WI38 (cell line): ENCODE measurements at regions not wholly inside any gene's neighbourhood (a gene's known extent, or its start where the extent isn't known, plus 50 kb on each side); places are given as distances from the start of the nearest gene placed in this dataset.

ENCODE experiments used
- H3K4me3 ChIP-seq: 2 replicates; pipeline ENCODE4 v1.5.1; 2011; ENCODE audit warnings: low read depth, mild to moderate bottlenecking, control low read depth, low read length
- TF ChIP-seq, protein P1 (sequence below): IDR thresholded peaks from 2 replicates; pipeline ENCODE4 v1.5.1; 2012; ENCODE audit warnings: low read depth, mild to moderate bottlenecking, control low read depth, low read length

DNA sequence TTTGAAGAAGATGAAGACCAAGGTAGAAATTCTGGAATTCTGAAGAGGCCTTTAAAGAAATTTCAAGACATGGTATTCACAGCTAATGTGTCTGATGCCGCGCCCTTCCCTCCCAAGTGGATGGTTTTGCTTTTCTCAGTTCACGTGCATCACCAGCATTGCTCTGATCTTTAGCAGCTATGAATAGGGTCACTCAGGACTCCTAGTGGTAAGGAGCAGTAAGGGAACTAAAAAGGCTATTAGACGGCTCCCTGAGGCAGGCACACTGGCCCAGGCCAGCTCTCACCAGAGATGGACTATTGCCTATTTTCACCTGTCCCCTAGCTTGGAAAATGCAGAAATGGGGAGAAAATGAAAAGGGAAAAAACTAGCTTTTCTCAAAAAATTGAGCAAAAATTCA lies 447.5 kb upstream of the RASGEF1B start:
- no peak overlapping the region for H3K4me3 ChIP-seq
- TF ChIP-seq, protein P1, sequence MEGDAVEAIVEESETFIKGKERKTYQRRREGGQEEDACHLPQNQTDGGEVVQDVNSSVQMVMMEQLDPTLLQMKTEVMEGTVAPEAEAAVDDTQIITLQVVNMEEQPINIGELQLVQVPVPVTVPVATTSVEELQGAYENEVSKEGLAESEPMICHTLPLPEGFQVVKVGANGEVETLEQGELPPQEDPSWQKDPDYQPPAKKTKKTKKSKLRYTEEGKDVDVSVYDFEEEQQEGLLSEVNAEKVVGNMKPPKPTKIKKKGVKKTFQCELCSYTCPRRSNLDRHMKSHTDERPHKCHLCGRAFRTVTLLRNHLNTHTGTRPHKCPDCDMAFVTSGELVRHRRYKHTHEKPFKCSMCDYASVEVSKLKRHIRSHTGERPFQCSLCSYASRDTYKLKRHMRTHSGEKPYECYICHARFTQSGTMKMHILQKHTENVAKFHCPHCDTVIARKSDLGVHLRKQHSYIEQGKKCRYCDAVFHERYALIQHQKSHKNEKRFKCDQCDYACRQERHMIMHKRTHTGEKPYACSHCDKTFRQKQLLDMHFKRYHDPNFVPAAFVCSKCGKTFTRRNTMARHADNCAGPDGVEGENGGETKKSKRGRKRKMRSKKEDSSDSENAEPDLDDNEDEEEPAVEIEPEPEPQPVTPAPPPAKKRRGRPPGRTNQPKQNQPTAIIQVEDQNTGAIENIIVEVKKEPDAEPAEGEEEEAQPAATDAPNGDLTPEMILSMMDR: no peak

DNA sequence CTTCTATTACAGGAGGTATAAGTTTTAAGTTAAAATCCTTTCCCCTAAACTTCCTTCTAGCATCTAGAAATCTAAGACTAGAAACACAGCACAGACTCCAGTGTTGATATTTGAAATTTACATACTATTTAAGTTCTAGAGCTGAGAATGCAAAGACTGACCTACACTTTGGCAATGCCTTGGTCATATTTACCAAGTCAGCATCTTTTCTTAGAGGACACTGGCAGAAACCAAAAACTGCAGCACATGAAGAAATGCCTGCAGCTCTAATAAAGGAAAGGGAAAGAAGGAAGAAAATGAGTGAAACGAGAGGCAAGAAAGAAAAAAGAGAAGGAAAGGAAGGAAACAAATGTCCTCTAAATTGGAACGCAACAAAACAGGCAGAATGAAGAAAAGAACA lies 443.7 kb upstream of the RASGEF1B start:
- no peak overlapping the region for H3K4me3 ChIP-seq
- TF ChIP-seq, protein P1: no peak

DNA sequence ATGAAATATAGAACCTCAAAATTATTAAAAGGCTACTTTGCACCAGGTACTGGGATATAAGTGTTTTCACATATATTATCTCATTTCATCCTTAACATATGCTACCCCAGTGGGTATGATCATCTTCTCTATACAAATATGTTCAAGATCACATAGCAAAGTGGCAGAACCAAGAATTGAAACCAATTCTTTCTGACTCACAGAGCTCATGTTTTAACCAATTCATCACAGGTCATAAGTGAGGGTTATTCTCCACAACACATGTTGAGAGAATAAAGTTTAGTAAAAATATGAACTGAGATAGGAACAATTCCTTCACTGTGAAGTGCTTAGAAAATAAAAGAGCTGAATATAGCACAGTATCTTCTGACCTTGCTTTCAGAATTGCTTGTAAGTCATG lies 442.9 kb upstream of the RASGEF1B start:
- H3K4me3 ChIP-seq: no peak overlapping the region
- TF ChIP-seq, protein P1: no peak

DNA sequence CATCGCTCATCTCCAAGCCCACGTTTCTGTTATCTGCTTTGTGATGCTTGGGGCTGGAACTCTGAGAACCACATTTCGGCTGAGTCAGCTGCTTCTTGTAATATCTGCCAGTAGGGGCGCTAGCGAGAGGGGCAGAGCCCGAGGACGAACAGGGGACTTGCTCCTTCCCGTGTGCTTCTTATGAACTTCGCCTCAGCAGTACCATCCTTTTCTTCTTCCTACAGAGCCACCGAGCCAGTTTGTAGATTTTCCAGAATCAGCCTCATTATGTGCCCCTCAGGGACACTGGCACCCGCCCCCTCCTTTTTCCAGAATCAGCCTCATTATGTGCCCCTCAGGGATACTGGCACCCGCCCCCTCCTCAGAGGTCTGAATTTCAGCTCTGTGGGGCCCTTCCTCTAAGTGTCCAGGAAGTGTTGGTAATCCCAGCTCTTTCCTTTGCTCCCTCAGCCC lies 441.7 kb upstream of the RASGEF1B start:
- TF ChIP-seq, protein P1: no peak
- H3K4me3 ChIP-seq: no peak overlapping the region

DNA sequence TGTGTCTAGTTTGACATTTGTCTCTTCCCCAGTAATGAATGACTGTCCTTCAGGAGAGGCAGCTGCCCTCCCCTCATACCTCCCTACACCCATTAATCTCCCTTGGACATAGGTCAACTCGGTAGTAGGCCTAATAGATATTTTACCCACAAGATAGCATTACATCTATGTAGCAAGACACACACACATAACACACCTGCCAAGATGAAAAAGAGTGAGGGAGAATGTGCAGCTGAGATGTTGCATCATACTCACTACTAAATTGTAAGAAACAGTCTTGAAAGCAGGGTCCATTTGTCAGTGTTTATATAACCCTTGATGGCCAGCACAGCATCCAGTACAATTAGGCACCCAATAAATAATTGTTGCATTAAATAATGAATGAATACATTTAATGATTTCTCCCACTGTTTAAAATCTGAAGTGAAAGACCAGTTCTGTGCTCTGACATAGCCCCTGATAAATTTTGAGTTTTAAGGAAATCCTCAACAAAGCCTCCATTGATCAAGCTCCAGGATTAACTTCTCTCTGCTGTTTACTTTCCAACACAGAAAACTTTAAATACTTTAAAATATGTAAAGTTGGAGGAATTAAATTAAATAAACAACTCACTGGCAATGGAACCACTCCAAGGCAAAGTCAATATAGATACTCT lies 440.8 kb upstream of the RASGEF1B start:
- TF ChIP-seq, protein P1: no peak
- no peak overlapping the region for H3K4me3 ChIP-seq

DNA sequence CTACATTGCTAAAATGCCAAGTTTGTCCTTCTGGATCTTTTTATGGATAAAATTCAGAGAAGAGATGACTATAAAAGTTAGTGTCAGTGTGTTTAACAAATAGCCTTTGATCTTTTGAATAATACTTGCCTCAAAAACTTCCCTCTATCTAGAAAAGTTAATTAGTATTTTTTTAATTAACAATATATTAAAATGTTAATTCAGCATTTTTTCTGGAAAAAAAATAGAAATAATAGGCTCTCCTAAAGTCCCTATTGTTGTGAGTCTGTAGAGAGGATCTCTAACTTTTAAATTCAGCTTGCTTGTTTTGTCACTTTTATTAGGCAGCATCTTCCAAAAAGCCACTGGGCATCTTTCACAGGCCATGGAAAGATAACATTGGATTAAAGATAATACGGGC lies 435.2 kb upstream of the RASGEF1B start:
- TF ChIP-seq, protein P1: no peak
- no peak overlapping the region for H3K4me3 ChIP-seq

DNA sequence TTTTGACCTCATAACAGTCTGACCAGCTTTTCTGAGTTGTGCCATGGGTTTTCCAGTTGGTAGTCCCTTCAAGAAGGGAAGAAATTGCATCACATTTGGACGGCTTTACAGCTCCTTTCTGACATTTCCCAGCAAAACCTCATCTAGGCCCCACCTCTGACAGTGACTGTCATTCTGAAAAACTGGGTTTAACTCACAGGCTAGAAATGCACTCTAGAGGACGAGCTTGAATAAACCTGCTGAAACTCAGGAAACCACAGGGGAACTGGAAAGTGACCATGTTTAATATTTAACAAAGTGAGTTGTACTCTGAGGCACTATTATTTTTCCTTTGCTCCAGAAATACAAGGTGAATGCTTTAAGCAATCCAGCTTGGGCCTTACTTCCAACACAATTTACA lies 434.3 kb upstream of the RASGEF1B start:
- TF ChIP-seq, protein P1: no peak
- H3K4me3 ChIP-seq: no peak overlapping the region
